ENCODE measurements at regions not wholly inside any gene's neighbourhood (a gene's known extent, or its start where the extent isn't known, plus 50 kb on each side); places are given as distances from the start of the nearest gene placed in this dataset.

- no peak for TF ChIP-seq POLR2A (IDR thresholded peaks at IDR 0.05)
- TF ChIP-seq, protein P1, sequence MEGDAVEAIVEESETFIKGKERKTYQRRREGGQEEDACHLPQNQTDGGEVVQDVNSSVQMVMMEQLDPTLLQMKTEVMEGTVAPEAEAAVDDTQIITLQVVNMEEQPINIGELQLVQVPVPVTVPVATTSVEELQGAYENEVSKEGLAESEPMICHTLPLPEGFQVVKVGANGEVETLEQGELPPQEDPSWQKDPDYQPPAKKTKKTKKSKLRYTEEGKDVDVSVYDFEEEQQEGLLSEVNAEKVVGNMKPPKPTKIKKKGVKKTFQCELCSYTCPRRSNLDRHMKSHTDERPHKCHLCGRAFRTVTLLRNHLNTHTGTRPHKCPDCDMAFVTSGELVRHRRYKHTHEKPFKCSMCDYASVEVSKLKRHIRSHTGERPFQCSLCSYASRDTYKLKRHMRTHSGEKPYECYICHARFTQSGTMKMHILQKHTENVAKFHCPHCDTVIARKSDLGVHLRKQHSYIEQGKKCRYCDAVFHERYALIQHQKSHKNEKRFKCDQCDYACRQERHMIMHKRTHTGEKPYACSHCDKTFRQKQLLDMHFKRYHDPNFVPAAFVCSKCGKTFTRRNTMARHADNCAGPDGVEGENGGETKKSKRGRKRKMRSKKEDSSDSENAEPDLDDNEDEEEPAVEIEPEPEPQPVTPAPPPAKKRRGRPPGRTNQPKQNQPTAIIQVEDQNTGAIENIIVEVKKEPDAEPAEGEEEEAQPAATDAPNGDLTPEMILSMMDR (IDR thresholded peaks at IDR 0.05), result no peak
- no CpG with 5 or more reads among the region's 1 CpG for WGBS (ENCODE audit: insufficient coverage, low coverage, low lambda C conversion rate, missing lambda C conversion rate)
- H3K27me3 ChIP-seq, result no peaks in the 10 kb centered on the region
- no peaks in the 10 kb centered on the region for H3K36me3 ChIP-seq
- intact Hi-C loops (cut with DNase I), result no loop called here
- H3K9me3 ChIP-seq, result no peaks in the 10 kb centered on the region
- H3K4me3 ChIP-seq, result no peak overlapping the region
- ATAC-seq (no peak), DNase-seq (no peak)
- no peak overlapping the region for H3K27ac ChIP-seq
- no peaks in the 10 kb centered on the region for H3K4me1 ChIP-seq
Observed at GRCh38 chr4:171715973-171716372, 97.2 kb upstream of the GALNTL6 start.

GRCh38 chr4:171714791-171715454 is 98.3 kb upstream of the GALNTL6 start:
- H3K27me3 ChIP-seq, result no peaks in the 10 kb centered on the region
- no peaks in the 10 kb centered on the region for H3K9me3 ChIP-seq
- H3K4me3 ChIP-seq, result no peak overlapping the region
- intact Hi-C loops (cut with DNase I), result no loop called here
- ATAC-seq (peak in 2 of 4 donors; percentile 7 to 38), DNase-seq (no peak)
- no peak overlapping the region for H3K27ac ChIP-seq
- H3K36me3 ChIP-seq, result no peaks in the 10 kb centered on the region
- WGBS (ENCODE audit: insufficient coverage, low coverage, low lambda C conversion rate, missing lambda C conversion rate), result 46% methylated on average over 2 of the region's 5 CpGs
- no peaks in the 10 kb centered on the region for H3K4me1 ChIP-seq
- TF ChIP-seq, protein P1 (IDR thresholded peaks at IDR 0.05), result no peak
- TF ChIP-seq POLR2A (IDR thresholded peaks at IDR 0.05), result no peak

GRCh38 chr4:171710743-171711142 is 102.5 kb upstream of the GALNTL6 start:
- 64% methylated on average over 1 of the region's 1 CpG for WGBS (ENCODE audit: insufficient coverage, low coverage, low lambda C conversion rate, missing lambda C conversion rate)
- intact Hi-C loops (cut with DNase I), result no loop called here
- Histone ChIP-seq H3K9me3 (no peaks in the 10 kb centered on the region), H3K27me3 (no peaks in the 10 kb centered on the region), H3K4me1 (no peaks in the 10 kb centered on the region), H3K36me3 (no peaks in the 10 kb centered on the region), H3K27ac (no peak overlapping the region), H3K4me3 (no peak overlapping the region)
- ATAC-seq (no peak), DNase-seq (no peak)
- no peak for TF ChIP-seq POLR2A (IDR thresholded peaks at IDR 0.05)
- TF ChIP-seq, protein P1 (IDR thresholded peaks at IDR 0.05), result no peak

GRCh38 chr4:171676555-171677215 is 136.5 kb upstream of the GALNTL6 start:
- H3K27ac ChIP-seq, result no peak overlapping the region

More at GRCh38 chr4:171676555-171677215, 136.5 kb upstream of the GALNTL6 start:
- Histone ChIP-seq H3K4me1 (no peaks in the 10 kb centered on the region), H3K9me3 (no peaks in the 10 kb centered on the region), H3K4me3 (no peak overlapping the region), H3K27me3 (no peaks in the 10 kb centered on the region), H3K36me3 (no peaks in the 10 kb centered on the region)
- 29% methylated on average over 4 of the region's 4 CpGs for WGBS (ENCODE audit: insufficient coverage, low coverage, low lambda C conversion rate, missing lambda C conversion rate)
- DNase-seq (no peak), ATAC-seq (no peak)
- TF ChIP-seq, protein P1 (IDR thresholded peaks at IDR 0.05), result no peak
- TF ChIP-seq POLR2A (IDR thresholded peaks at IDR 0.05), result no peak
- intact Hi-C loops (cut with DNase I), result no loop called here

All from right lobe of liver (tissue), 6 donors.